ENCODE measurements at regions not wholly inside any gene's neighbourhood (a gene's known extent, or its start where the extent isn't known, plus 50 kb on each side); places are given as distances from the start of the nearest gene placed in this dataset.

GRCh38 chr5:39854771-39855410 is 430.1 kb upstream of the DAB2 start:
- Histone ChIP-seq H3K27me3 (no peaks in the 10 kb centered on the region), H3K9ac (no peak overlapping the region), H3K27ac (no peak overlapping the region)

GRCh38 chr5:39850291-39850690 is 425.5 kb upstream of the DAB2 start:
- Histone ChIP-seq H3K27ac (no peak overlapping the region), H3K9ac (no peak overlapping the region), H4K20me1 (no peaks in the 10 kb centered on the region), H3K4me3 (no peak overlapping the region), H3K9me3 (replicated peaks in 1 of 11) (no peaks in the 10 kb centered on the region), H3K36me3 (no peaks in the 10 kb centered on the region), H3K27me3 (no peaks in the 10 kb centered on the region), H3K4me2 (no peak overlapping the region), H3K4me1 (no peaks in the 10 kb centered on the region)
- TF ChIP-seq Cebpa-rat (IDR thresholded peaks at IDR 0.05), result no peak

More at GRCh38 chr5:39854771-39855410, 430.1 kb upstream of the DAB2 start:
- H3K4me2 ChIP-seq, result no peak overlapping the region
- H3K9me3 ChIP-seq (replicated peaks in 1 of 11), result no peaks in the 10 kb centered on the region
- no peaks in the 10 kb centered on the region for H3K36me3 ChIP-seq
- H3K4me3 ChIP-seq, result no peak overlapping the region
- peaks cover 0 to 8% (median 0%) of the 10 kb centered on the region in 10 experiments; a peak in 2 of 20 replicates for H3K4me1 ChIP-seq
- no peak for TF ChIP-seq Cebpa-rat (IDR thresholded peaks at IDR 0.05)
- no peaks in the 10 kb centered on the region for H4K20me1 ChIP-seq

GRCh38 chr5:39846144-39846543 is 421.4 kb upstream of the DAB2 start:
- H3K36me3 ChIP-seq, result no peaks in the 10 kb centered on the region
- no peak overlapping the region for H3K27ac ChIP-seq
- TF ChIP-seq Cebpa-rat (IDR thresholded peaks at IDR 0.05), result no peak
- H3K4me2 ChIP-seq, result no peak overlapping the region
- H4K20me1 ChIP-seq, result no peaks in the 10 kb centered on the region
- H3K27me3 ChIP-seq, result no peaks in the 10 kb centered on the region
- H3K4me1 ChIP-seq, result no peaks in the 10 kb centered on the region
- no peak overlapping the region for H3K9ac ChIP-seq
- H3K4me3 ChIP-seq, result no peak overlapping the region
- no peaks in the 10 kb centered on the region for H3K9me3 ChIP-seq (replicated peaks in 1 of 11)

- peaks cover 0 to 9% (median 5%) of the 10 kb centered on the region in 11 experiments; a peak in 5 of 22 replicates for H3K9me3 ChIP-seq (replicated peaks in 1 of 11)
- H3K4me3 ChIP-seq, result no peak overlapping the region
- H3K27me3 ChIP-seq, result no peaks in the 10 kb centered on the region
Measured at GRCh38 chr5:39843767-39844166, 419.0 kb upstream of the DAB2 start.

GRCh38 chr5:39835371-39835770 is 410.6 kb upstream of the DAB2 start:
- no peak overlapping the region for H3K4me2 ChIP-seq
- no peak overlapping the region for H3K4me3 ChIP-seq
- no peak overlapping the region for H3K27ac ChIP-seq
- H3K4me1 ChIP-seq, result no peaks in the 10 kb centered on the region
- peaks cover 0 to 12% (median 5%) of the 10 kb centered on the region in 11 experiments; a peak in 5 of 22 replicates for H3K9me3 ChIP-seq (replicated peaks in 1 of 11)
- no peaks in the 10 kb centered on the region for H3K27me3 ChIP-seq
- no peaks in the 10 kb centered on the region for H4K20me1 ChIP-seq
- H3K9ac ChIP-seq, result no peak overlapping the region
- no peak for TF ChIP-seq Cebpa-rat (IDR thresholded peaks at IDR 0.05)
- H3K36me3 ChIP-seq, result no peaks in the 10 kb centered on the region

More at GRCh38 chr5:39843767-39844166, 419.0 kb upstream of the DAB2 start:
- TF ChIP-seq Cebpa-rat (IDR thresholded peaks at IDR 0.05), result no peak
- Histone ChIP-seq H3K27ac (no peak overlapping the region), H3K4me2 (no peak overlapping the region), H3K36me3 (no peaks in the 10 kb centered on the region), H3K9ac (no peak overlapping the region), H4K20me1 (no peaks in the 10 kb centered on the region), H3K4me1 (no peaks in the 10 kb centered on the region)

- no peaks in the 10 kb centered on the region for H3K27me3 ChIP-seq
- no peak overlapping the region for H3K9ac ChIP-seq
- H3K27ac ChIP-seq, result no peak overlapping the region
- H4K20me1 ChIP-seq, result no peaks in the 10 kb centered on the region
- no peaks in the 10 kb centered on the region for H3K9me3 ChIP-seq (replicated peaks in 1 of 11)
- H3K4me3 ChIP-seq, result no peak overlapping the region
- H3K4me1 ChIP-seq, result no peaks in the 10 kb centered on the region
- H3K4me2 ChIP-seq, result no peak overlapping the region
- no peak for TF ChIP-seq Cebpa-rat (IDR thresholded peaks at IDR 0.05)
- H3K36me3 ChIP-seq, result no peaks in the 10 kb centered on the region
Measured at GRCh38 chr5:39829441-39829840, 404.7 kb upstream of the DAB2 start.

GRCh38 chr5:39826051-39826450 is 401.3 kb upstream of the DAB2 start:
- Histone ChIP-seq H3K9me3 (replicated peaks in 1 of 11) (no peaks in the 10 kb centered on the region), H3K4me1 (no peaks in the 10 kb centered on the region)
- TF ChIP-seq Cebpa-rat (IDR thresholded peaks at IDR 0.05), result no peak

GRCh38 chr5:39825301-39825700 is 400.5 kb upstream of the DAB2 start:
- no peaks in the 10 kb centered on the region for H3K4me1 ChIP-seq
- no peak overlapping the region for H3K4me2 ChIP-seq
- no peak overlapping the region for H3K4me3 ChIP-seq
- H3K27me3 ChIP-seq, result no peaks in the 10 kb centered on the region
- H3K9ac ChIP-seq, result no peak overlapping the region
- H3K9me3 ChIP-seq (replicated peaks in 1 of 11), result no peaks in the 10 kb centered on the region
- H3K27ac ChIP-seq, result no peak overlapping the region
- no peaks in the 10 kb centered on the region for H4K20me1 ChIP-seq
- no peak for TF ChIP-seq Cebpa-rat (IDR thresholded peaks at IDR 0.05)
- no peaks in the 10 kb centered on the region for H3K36me3 ChIP-seq

More at GRCh38 chr5:39826051-39826450, 401.3 kb upstream of the DAB2 start:
- no peak overlapping the region for H3K4me3 ChIP-seq
- H3K27me3 ChIP-seq, result no peaks in the 10 kb centered on the region
- no peak overlapping the region for H3K27ac ChIP-seq
- no peak overlapping the region for H3K4me2 ChIP-seq
- no peak overlapping the region for H3K9ac ChIP-seq
- no peaks in the 10 kb centered on the region for H3K36me3 ChIP-seq
- no peaks in the 10 kb centered on the region for H4K20me1 ChIP-seq

- Histone ChIP-seq H3K4me2 (no peak overlapping the region), H3K4me3 (no peak overlapping the region), H4K20me1 (no peaks in the 10 kb centered on the region), H3K9me3 (replicated peaks in 1 of 11) (peaks cover 0 to 5% (median 0%) of the 10 kb centered on the region in 11 experiments; a peak in 1 of 22 replicates), H3K27me3 (no peaks in the 10 kb centered on the region), H3K27ac (no peak overlapping the region), H3K4me1 (no peaks in the 10 kb centered on the region), H3K36me3 (no peaks in the 10 kb centered on the region), H3K9ac (no peak overlapping the region)
- TF ChIP-seq Cebpa-rat (IDR thresholded peaks at IDR 0.05), result no peak
Measured at GRCh38 chr5:39822020-39822419, 397.2 kb upstream of the DAB2 start.

GRCh38 chr5:39816866-39817265 is 392.1 kb upstream of the DAB2 start:
- no peak overlapping the region for H3K4me3 ChIP-seq
- no peak for TF ChIP-seq Cebpa-rat (IDR thresholded peaks at IDR 0.05)
- H3K4me2 ChIP-seq, result no peak overlapping the region
- no peaks in the 10 kb centered on the region for H3K36me3 ChIP-seq
- H3K9me3 ChIP-seq (replicated peaks in 1 of 11), result peaks cover 0 to 5% (median 0%) of the 10 kb centered on the region in 11 experiments; a peak in 1 of 22 replicates
- no peaks in the 10 kb centered on the region for H4K20me1 ChIP-seq
- no peak overlapping the region for H3K9ac ChIP-seq
- no peak overlapping the region for H3K27ac ChIP-seq
- no peaks in the 10 kb centered on the region for H3K27me3 ChIP-seq
- H3K4me1 ChIP-seq, result no peaks in the 10 kb centered on the region

Measured in BLaER1 treated with 17β-estradiol and CSF1 and Interleukin-3, amounts not matched to agents 10 nM and 100 nM (cell line).